Testis (tissue), 2 donors: ENCODE measurements at regions not wholly inside any gene's neighbourhood (a gene's known extent, or its start where the extent isn't known, plus 50 kb on each side); places are given as distances from the start of the nearest gene placed in this dataset.

Experiments used
- POLR2A ChIP-seq: fragments of 450-650 bp; IDR thresholded peaks from one replicate; pipeline ENCODE4 v1.6.1; 2017; ENCODE audit warnings: antibody characterized with exemption, mild to moderate bottlenecking, moderate library complexity
- TF ChIP-seq, protein P1 (sequence below), 3 experiments: fragments of 450-650 bp in 2 of 3; fragments of 200-600 bp in 1 of 3; sonication (generic) in 1 of 3; IDR thresholded peaks; one replicate each; pipeline ENCODE4 v1.5.1; 2016 to 2019; ENCODE audit warnings: antibody characterized with exemption in 3 of 3, mild to moderate bottlenecking in 2 of 3, moderate library complexity in 1 of 3

GRCh38 chr19:30670562-30671366 is 298.6 kb downstream of the ZNF536 start:
- TF ChIP-seq, protein P1, sequence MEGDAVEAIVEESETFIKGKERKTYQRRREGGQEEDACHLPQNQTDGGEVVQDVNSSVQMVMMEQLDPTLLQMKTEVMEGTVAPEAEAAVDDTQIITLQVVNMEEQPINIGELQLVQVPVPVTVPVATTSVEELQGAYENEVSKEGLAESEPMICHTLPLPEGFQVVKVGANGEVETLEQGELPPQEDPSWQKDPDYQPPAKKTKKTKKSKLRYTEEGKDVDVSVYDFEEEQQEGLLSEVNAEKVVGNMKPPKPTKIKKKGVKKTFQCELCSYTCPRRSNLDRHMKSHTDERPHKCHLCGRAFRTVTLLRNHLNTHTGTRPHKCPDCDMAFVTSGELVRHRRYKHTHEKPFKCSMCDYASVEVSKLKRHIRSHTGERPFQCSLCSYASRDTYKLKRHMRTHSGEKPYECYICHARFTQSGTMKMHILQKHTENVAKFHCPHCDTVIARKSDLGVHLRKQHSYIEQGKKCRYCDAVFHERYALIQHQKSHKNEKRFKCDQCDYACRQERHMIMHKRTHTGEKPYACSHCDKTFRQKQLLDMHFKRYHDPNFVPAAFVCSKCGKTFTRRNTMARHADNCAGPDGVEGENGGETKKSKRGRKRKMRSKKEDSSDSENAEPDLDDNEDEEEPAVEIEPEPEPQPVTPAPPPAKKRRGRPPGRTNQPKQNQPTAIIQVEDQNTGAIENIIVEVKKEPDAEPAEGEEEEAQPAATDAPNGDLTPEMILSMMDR (IDR thresholded peaks at IDR 0.05), result no peak
- no peak for TF ChIP-seq POLR2A
